ENCODE measurements at regions not wholly inside any gene's neighbourhood (a gene's known extent, or its start where the extent isn't known, plus 50 kb on each side); places are given as distances from the start of the nearest gene placed in this dataset.

DNA sequence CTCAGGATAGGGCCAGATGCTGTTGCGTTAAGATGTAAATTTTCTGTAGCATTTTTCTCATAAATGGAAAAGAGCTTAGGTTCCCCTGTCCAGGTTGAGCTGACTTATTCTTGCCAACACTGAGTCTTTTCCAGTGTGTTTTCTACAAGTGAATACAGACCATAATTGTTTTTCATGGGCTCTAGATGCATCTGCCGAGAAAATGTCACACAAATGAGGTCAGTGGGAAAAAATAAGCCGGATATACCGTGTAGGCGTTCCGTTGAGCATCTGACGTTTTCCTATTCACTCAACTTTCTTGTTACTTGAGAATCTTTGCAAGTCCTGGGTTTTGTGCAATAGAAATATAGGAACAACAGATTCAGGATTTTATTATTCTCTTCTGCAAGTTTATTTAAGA, 582.9 kb upstream of the CDH4 start:
- H3K9me2 ChIP-seq (replicated peaks; ENCODE audit: low read length) = no peaks in the 10 kb centered on the region
- H3K9ac ChIP-seq (ENCODE audit: low read length) = no peak overlapping the region
- H3K4me1 ChIP-seq (ENCODE audit: insufficient read depth, low read length) = no peaks in the 10 kb centered on the region
- no peaks in the 10 kb centered on the region for H3K36me3 ChIP-seq (ENCODE audit: low read depth, low read length)
- H3K27me3 ChIP-seq (ENCODE audit: low read length) = no peaks in the 10 kb centered on the region
- H3K9me3 ChIP-seq (ENCODE audit: low read length) = peaks cover 14% of the 10 kb centered on the region; the same call in 1 of the 2 replicates
- BruUV-seq (replicated peaks) = no TSS peak
- H3F3A ChIP-seq (ENCODE audit: low read length, unreplicated experiment) = no peaks in the 10 kb centered on the region
- no peak for DNase-seq
- H3K79me2 ChIP-seq (ENCODE audit: low read length) = no peaks in the 10 kb centered on the region
- no peak overlapping the region for H3K27ac ChIP-seq (ENCODE audit: low read length)
- POLR2A ChIA-PET (ENCODE audit: unreplicated experiment) = no interaction called here
- H3K4me2 ChIP-seq (ENCODE audit: low read length) = no peak overlapping the region
- CTCF ChIA-PET = no interaction called here
- H4K20me1 ChIP-seq (ENCODE audit: low read length) = no peaks in the 10 kb centered on the region
- intact Hi-C loops (cut with micrococcal nuclease) = no loop called here
- TF ChIP-seq EZH2 (IDR thresholded peaks at IDR 0.05; ENCODE audit: low read length, unreplicated experiment) = no peak
- no peak for TF ChIP-seq EZH2phosphoT487 (IDR thresholded peaks at IDR 0.05; ENCODE audit: borderline replicate concordance, low read length)
- TF ChIP-seq, protein P1, sequence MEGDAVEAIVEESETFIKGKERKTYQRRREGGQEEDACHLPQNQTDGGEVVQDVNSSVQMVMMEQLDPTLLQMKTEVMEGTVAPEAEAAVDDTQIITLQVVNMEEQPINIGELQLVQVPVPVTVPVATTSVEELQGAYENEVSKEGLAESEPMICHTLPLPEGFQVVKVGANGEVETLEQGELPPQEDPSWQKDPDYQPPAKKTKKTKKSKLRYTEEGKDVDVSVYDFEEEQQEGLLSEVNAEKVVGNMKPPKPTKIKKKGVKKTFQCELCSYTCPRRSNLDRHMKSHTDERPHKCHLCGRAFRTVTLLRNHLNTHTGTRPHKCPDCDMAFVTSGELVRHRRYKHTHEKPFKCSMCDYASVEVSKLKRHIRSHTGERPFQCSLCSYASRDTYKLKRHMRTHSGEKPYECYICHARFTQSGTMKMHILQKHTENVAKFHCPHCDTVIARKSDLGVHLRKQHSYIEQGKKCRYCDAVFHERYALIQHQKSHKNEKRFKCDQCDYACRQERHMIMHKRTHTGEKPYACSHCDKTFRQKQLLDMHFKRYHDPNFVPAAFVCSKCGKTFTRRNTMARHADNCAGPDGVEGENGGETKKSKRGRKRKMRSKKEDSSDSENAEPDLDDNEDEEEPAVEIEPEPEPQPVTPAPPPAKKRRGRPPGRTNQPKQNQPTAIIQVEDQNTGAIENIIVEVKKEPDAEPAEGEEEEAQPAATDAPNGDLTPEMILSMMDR (conservative IDR thresholded peaks at IDR 0.05; ENCODE audit: low read depth, low read length) = no peak
- no peak overlapping the region for H2AFZ ChIP-seq (ENCODE audit: low read length)
- ATAC-seq = no peak
- H3K4me3 ChIP-seq (ENCODE audit: low read length) = no peak overlapping the region

DNA sequence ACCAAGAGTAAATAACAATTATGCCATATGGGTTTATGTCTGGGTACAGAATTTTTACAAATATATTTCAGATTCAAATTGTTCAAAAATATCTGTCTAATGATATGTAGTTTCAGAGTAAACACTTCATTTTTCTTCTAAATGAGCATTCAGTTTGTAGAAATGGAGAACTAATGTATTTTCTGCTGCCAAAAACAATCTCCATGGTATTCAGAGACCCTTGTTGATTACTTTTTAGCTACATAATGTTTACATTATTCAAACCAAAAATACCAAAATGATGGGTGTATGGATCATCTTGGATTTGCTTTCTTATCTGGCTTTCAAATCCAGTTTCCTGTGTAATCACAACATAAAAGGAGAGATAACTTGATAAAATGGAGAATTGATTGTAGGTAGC, 576.0 kb upstream of the CDH4 start:
- Histone ChIP-seq H3K4me1 (ENCODE audit: insufficient read depth, low read length) (no peaks in the 10 kb centered on the region), H4K20me1 (ENCODE audit: low read length) (no peaks in the 10 kb centered on the region), H3K4me3 (ENCODE audit: low read length) (no peak overlapping the region), H3F3A (ENCODE audit: low read length, unreplicated experiment) (no peaks in the 10 kb centered on the region), H3K9ac (ENCODE audit: low read length) (no peak overlapping the region), H3K9me2 (replicated peaks; ENCODE audit: low read length) (no peaks in the 10 kb centered on the region), H3K4me2 (ENCODE audit: low read length) (no peak overlapping the region), H3K27me3 (ENCODE audit: low read length) (no peaks in the 10 kb centered on the region), H3K79me2 (ENCODE audit: low read length) (no peaks in the 10 kb centered on the region), H2AFZ (ENCODE audit: low read length) (no peak overlapping the region), H3K27ac (ENCODE audit: low read length) (no peak overlapping the region), H3K36me3 (ENCODE audit: low read depth, low read length) (no peaks in the 10 kb centered on the region), H3K9me3 (ENCODE audit: low read length) (peaks cover 13% of the 10 kb centered on the region)
- no peak for DNase-seq
- ChIA-PET POLR2A (ENCODE audit: unreplicated experiment) (no interaction called here), CTCF (no interaction called here)
- no peak for TF ChIP-seq EZH2 (IDR thresholded peaks at IDR 0.05; ENCODE audit: low read length, unreplicated experiment)
- no peak for TF ChIP-seq EZH2phosphoT487 (IDR thresholded peaks at IDR 0.05; ENCODE audit: borderline replicate concordance, low read length)
- TF ChIP-seq, protein P1 (conservative IDR thresholded peaks at IDR 0.05; ENCODE audit: low read depth, low read length) = no peak
- no peak for ATAC-seq
- no TSS peak for BruUV-seq (replicated peaks)
- intact Hi-C loops (cut with micrococcal nuclease) = no loop called here

DNA sequence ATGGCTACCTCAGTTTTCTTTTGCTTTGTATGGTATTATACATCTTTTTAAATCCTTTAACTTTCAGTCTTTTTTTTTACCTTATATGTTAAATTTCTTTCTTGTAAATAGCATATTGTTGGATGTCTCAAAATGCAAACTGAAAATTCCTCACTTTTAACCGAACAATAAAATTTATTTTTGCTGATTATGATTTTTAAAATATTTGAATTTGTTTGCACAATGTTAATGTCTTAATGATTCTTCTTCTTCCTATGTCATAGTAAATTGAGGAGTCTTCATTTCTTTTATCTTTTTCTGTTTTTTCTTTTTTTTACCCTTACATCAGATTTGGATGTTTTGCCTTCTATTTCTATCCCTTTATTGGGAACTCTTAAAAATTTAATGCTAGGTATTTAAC, 574.2 kb upstream of the CDH4 start:
- no TSS peak for BruUV-seq (replicated peaks)
- CTCF ChIA-PET = no interaction called here
- Histone ChIP-seq H3K27ac (ENCODE audit: low read length) (no peak overlapping the region), H3K4me3 (ENCODE audit: low read length) (no peak overlapping the region), H3K79me2 (ENCODE audit: low read length) (no peaks in the 10 kb centered on the region), H3K9me3 (ENCODE audit: low read length) (peaks cover 17% of the 10 kb centered on the region; the same call in 1 of the 2 replicates), H3K9me2 (replicated peaks; ENCODE audit: low read length) (no peaks in the 10 kb centered on the region), H2AFZ (ENCODE audit: low read length) (no peak overlapping the region), H3F3A (ENCODE audit: low read length, unreplicated experiment) (no peaks in the 10 kb centered on the region), H3K4me2 (ENCODE audit: low read length) (no peak overlapping the region), H3K9ac (ENCODE audit: low read length) (no peak overlapping the region), H3K36me3 (ENCODE audit: low read depth, low read length) (no peaks in the 10 kb centered on the region), H3K4me1 (ENCODE audit: insufficient read depth, low read length) (no peaks in the 10 kb centered on the region), H3K27me3 (ENCODE audit: low read length) (no peaks in the 10 kb centered on the region), H4K20me1 (ENCODE audit: low read length) (no peaks in the 10 kb centered on the region)
- intact Hi-C loops (cut with micrococcal nuclease) = no loop called here
- ATAC-seq (no peak), DNase-seq (no peak)
- TF ChIP-seq EZH2 (IDR thresholded peaks at IDR 0.05; ENCODE audit: low read length, unreplicated experiment) (no peak), EZH2phosphoT487 (IDR thresholded peaks at IDR 0.05; ENCODE audit: borderline replicate concordance, low read length) (no peak)
- TF ChIP-seq, protein P1 (conservative IDR thresholded peaks at IDR 0.05; ENCODE audit: low read depth, low read length) = no peak
- POLR2A ChIA-PET (ENCODE audit: unreplicated experiment) = no interaction called here
